Astrocyte of the cerebellum (primary cell): ENCODE measurements at regions not wholly inside any gene's neighbourhood (a gene's known extent, or its start where the extent isn't known, plus 50 kb on each side); places are given as distances from the start of the nearest gene placed in this dataset.

Experiments
- DNase-seq: peaks from one replicate; pipeline ENCODE4 v3.0.0-alpha.2; 2011; ENCODE audit warnings: low read depth
- H3K4me3 ChIP-seq: 2 replicates; pipeline ENCODE4 v1.5.1; 2011; ENCODE audit warnings: mild to moderate bottlenecking, low read depth, low read length, moderate library complexity
- CTCF ChIP-seq: IDR thresholded peaks from 2 replicates; pipeline ENCODE4 v1.5.1; 2012; ENCODE audit warnings: low read length, low read depth, moderate library complexity, mild to moderate bottlenecking; ENCODE audit errors: missing control alignments
- in situ Hi-C: cut with HindIII; loops from 2 replicates; pipeline ENCODE4 v1.10.0; 2017; ENCODE audit warnings: low sequenced_read_pairs

- TF ChIP-seq CTCF = no peak
- in situ Hi-C loops = no loop called here
- no peak overlapping the region for H3K4me3 ChIP-seq
- DNase-seq = no peak
These were observed 79.3 kb upstream of the TBC1D3K start for GRCh38 chr17:37844977-37845293.

GRCh38 chr17:37844158-37844976, 79.8 kb upstream of the TBC1D3K start:
- DNase-seq = no peak
- in situ Hi-C loops = no loop called here
- peak overlapping the region; percentile 15 for H3K4me3 ChIP-seq

DNA sequence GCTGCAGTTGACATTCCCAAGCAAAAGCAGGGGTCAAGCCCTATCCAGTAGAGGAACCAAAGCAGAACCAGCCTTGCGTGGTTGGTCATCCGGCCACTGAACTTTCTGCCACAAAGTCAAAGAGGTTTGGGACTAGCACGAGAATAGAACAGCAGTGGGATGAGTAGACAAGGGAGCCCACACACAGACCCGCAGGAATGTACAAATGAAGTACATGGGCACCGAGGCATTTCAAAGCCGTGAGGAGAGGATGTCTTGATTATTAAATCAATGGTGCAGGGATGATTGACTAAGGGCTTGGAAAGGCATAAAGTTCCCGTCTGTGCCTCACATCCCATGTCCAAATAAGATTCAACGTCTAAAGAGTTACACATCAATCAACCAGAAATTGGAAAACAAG, 81.8 kb upstream of the TBC1D3K start:
- no peak for TF ChIP-seq CTCF
- in situ Hi-C loops = no loop called here
- no peak overlapping the region for H3K4me3 ChIP-seq
- DNase-seq = no peak

More at GRCh38 chr17:37844158-37844976, 79.8 kb upstream of the TBC1D3K start:
- peak; percentile 96 for TF ChIP-seq CTCF

GRCh38 chr17:37841232-37841631, 83.0 kb upstream of the TBC1D3K start:
- H3K4me3 ChIP-seq = no peak overlapping the region
- TF ChIP-seq CTCF = no peak
- in situ Hi-C loops = no loop called here
- no peak for DNase-seq

GRCh38 chr17:37840576-37840975, 83.6 kb upstream of the TBC1D3K start:
- DNase-seq = no peak
- in situ Hi-C loops = no loop called here
- no peak overlapping the region for H3K4me3 ChIP-seq
- no peak for TF ChIP-seq CTCF

- no peak for DNase-seq
- H3K4me3 ChIP-seq = no peak overlapping the region
- in situ Hi-C loops = no loop called here
- TF ChIP-seq CTCF = no peak
These were observed 84.8 kb upstream of the TBC1D3K start for GRCh38 chr17:37839196-37839978.
